HG02885 (cell line): ENCODE measurements at regions not wholly inside any gene's neighbourhood (a gene's known extent, or its start where the extent isn't known, plus 50 kb on each side); places are given as distances from the start of the nearest gene placed in this dataset.
"Not testable (repeated sequence)": the region's sequence is repeated elsewhere in the genome, so short reads cannot be mapped to it uniquely, and the experiment has no call there.

ENCODE experiments used
- ATAC-seq: cut with Tn5 transposase; IDR thresholded peaks from one replicate; pipeline ENCODE4 v1.9.1; 2021; ENCODE audit warnings: mild to moderate bottlenecking; ENCODE audit not compliant: unreplicated experiment, poor library complexity

- no peak for ATAC-seq
These were observed 610.2 kb downstream of the UBE2NL start for GRCh38 chrX:144494074-144494473.

- no peak for ATAC-seq
These were observed 648.0 kb downstream of the UBE2NL start for GRCh38 chrX:144531877-144532276.

- ATAC-seq: no peak
These were observed 680.7 kb upstream of the SPANXN1 start for GRCh38 chrX:144566592-144566991.

GRCh38 chrX:144586756-144587155 is 660.5 kb upstream of the SPANXN1 start:
- ATAC-seq: no peak

GRCh38 chrX:144592036-144592435 is 655.3 kb upstream of the SPANXN1 start:
- no peak for ATAC-seq

- ATAC-seq: no peak
These were observed 646.3 kb upstream of the SPANXN1 start for GRCh38 chrX:144601010-144601409.

GRCh38 chrX:144612076-144612475 is 635.2 kb upstream of the SPANXN1 start:
- no peak for ATAC-seq

GRCh38 chrX:144616317-144616716 is 631.0 kb upstream of the SPANXN1 start:
- ATAC-seq: no peak

GRCh38 chrX:144627947-144628346 is 619.4 kb upstream of the SPANXN1 start:
- ATAC-seq: no peak

GRCh38 chrX:144634451-144634850 is 612.9 kb upstream of the SPANXN1 start:
- not testable (repeated sequence) for ATAC-seq

- ATAC-seq: no peak
These were observed 609.6 kb upstream of the SPANXN1 start for GRCh38 chrX:144637731-144638130.

GRCh38 chrX:144648788-144649187 is 598.5 kb upstream of the SPANXN1 start:
- no peak for ATAC-seq

GRCh38 chrX:144681501-144681900 is 565.8 kb upstream of the SPANXN1 start:
- ATAC-seq: no peak

GRCh38 chrX:144683247-144683646 is 564.1 kb upstream of the SPANXN1 start:
- no peak for ATAC-seq

- no peak for ATAC-seq
These were observed 537.5 kb upstream of the SPANXN1 start for GRCh38 chrX:144709841-144710240.

GRCh38 chrX:144715337-144715736 is 532.0 kb upstream of the SPANXN1 start:
- no peak for ATAC-seq

GRCh38 chrX:144716187-144716586 is 531.1 kb upstream of the SPANXN1 start:
- ATAC-seq: no peak

- no peak for ATAC-seq
These were observed 529.6 kb upstream of the SPANXN1 start for GRCh38 chrX:144717682-144718081.

GRCh38 chrX:144722307-144722706 is 525.0 kb upstream of the SPANXN1 start:
- no peak for ATAC-seq

- ATAC-seq: no peak
These were observed 516.8 kb upstream of the SPANXN1 start for GRCh38 chrX:144730471-144730870.

GRCh38 chrX:144732588-144732987 is 514.7 kb upstream of the SPANXN1 start:
- ATAC-seq: no peak

GRCh38 chrX:144738246-144738645 is 509.1 kb upstream of the SPANXN1 start:
- no peak for ATAC-seq

GRCh38 chrX:144768540-144768939 is 478.8 kb upstream of the SPANXN1 start:
- no peak for ATAC-seq
